ENCODE measurements at regions not wholly inside any gene's neighbourhood (a gene's known extent, or its start where the extent isn't known, plus 50 kb on each side); places are given as distances from the start of the nearest gene placed in this dataset.
"Not testable (repeated sequence)": the region's sequence is repeated elsewhere in the genome, so short reads cannot be mapped to it uniquely, and the experiment has no call there.

DNA sequence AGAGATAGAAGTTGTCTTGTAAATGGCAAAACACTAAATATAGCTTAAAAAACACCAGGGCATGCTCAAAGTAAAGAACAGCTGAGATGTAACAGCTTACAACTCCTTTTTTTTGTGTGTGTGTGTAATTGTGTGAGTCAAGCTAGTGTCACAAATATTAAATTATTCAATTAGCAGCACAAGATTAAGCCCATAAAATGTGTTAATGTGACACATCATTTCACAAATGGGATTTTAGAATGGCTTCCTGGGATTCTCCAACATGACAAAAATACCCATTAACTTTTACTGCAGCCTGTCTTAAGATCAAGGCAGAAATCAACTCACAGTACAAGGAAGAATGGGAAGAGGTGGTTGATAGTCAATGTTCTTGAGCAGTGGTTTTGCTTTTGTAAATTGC, 251.4 kb downstream of the KIF20B start:
- DNase-seq = no peak

DNA sequence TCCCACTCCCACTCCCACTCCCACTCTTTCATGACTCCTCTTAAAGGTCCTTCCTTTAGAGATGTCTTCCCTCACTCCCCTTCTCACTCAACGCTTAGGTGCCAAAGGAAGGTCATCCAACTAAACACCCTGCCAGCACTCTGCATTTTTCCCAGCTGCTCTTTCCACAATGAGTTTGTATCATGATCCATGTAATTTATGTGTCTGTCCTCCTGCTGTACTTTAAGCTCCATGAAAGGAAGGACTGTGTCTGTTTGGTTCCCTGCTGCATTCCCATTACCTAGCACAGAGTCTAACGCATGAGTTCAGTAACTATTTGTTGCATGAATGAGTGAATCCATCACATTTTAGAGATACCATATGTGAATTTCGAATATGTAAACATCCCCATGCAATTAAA, 252.7 kb downstream of the KIF20B start:
- DNase-seq = no peak

- DNase-seq = no peak
Measured at GRCh38 chr10:89954787-89955566, 253.6 kb downstream of the KIF20B start.

- no peak for DNase-seq
Measured at GRCh38 chr10:89959433-89960110, 258.2 kb downstream of the KIF20B start.

DNA sequence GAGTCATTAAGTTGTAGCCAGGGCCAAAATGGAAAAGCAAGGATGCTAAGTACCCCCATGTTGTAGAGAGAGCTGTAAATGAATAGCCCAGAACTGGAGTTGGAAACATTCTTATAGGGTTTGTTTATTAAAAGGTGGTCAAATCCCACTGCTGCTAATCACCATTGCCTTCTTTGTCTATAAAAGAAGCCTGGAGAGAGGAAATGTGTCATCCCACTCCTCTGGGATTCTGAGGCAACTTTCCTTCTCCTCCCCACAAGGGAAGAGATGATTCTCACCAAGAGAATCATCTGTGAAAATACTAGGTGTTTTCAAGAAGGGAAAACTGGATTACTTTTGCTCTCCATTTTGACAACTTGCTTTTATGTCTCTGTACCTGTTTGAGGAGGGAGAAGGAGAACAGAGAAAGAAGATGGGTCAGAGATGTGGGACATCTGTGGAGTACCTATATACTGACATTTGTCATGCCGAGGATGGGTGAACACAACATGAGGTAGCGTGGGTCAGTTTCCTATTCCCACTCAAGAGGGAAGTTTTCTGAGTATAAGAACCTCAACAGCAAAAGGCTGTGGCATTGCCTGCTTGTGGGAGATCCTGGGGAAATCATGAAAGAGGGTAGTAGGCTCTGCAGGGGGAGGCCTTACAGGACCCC, 262.2 kb downstream of the KIF20B start:
- no peak for DNase-seq

DNA sequence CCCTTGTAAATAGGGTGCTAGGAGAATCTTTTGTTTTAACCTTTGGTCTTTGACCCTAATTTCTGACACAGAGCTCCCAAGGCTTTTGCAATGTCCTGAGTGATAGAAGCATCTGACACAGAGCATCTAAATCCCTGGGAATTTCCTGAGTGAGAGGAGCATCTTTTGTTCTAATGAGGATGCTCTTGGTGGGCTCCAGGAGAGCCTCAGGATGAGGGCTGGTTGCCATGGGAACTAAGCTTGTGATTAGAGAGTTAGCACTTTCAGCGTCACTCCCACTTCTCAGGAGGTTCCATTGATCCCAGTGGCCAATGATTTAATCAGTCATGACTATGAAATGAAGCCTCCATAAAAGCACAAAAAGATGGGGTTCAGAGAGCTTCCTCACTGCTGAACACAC, 264.8 kb downstream of the KIF20B start:
- no peak for DNase-seq

- no peak for DNase-seq
Measured at GRCh38 chr10:89973326-89973725, 271.9 kb downstream of the KIF20B start.

GRCh38 chr10:89975071-89975470, 273.7 kb downstream of the KIF20B start:
- DNase-seq = no peak

GRCh38 chr10:89975771-89976170, 274.4 kb downstream of the KIF20B start:
- no peak for DNase-seq

- no peak for DNase-seq
Measured at GRCh38 chr10:89978081-89978480, 276.7 kb downstream of the KIF20B start.

DNA sequence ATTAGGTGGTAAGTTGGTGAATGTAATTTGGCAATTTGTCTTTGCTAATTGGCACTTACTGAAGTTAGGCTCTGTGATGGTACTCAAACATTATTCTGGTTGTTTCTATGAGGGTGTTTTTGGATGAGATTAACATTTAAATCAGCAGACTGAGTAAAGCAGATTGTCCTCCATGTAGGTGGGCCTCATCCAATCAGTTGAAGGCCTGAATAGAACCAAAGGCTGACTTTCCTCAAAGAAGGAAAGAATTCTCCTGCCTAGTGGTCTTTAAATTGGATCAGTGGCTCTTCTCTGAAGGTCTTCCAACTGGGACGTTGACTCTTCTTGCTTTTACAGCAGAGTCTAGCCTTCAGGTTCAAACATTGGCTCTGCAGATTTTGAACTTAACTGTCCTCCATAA, 278.3 kb downstream of the KIF20B start:
- no peak for DNase-seq

DNA sequence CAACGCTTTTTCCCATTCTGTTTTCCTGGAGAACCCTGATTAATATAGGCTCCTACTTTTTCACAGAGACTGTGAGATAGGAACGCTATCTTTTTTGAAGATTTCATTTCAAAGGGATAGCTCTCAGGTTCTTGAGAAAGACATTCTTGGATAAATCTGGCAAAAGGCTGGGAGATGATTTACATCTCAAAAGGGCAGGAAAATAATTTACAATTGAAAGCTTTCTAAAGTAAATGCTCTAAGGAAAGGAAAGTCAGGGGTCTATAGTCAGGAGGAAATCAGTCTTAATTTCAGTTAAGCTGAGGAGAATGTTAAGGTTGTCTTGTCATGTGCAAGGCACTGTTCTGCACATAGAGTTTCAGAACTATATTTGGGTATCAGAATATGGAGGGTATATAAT, 278.8 kb downstream of the KIF20B start:
- DNase-seq = no peak

DNA sequence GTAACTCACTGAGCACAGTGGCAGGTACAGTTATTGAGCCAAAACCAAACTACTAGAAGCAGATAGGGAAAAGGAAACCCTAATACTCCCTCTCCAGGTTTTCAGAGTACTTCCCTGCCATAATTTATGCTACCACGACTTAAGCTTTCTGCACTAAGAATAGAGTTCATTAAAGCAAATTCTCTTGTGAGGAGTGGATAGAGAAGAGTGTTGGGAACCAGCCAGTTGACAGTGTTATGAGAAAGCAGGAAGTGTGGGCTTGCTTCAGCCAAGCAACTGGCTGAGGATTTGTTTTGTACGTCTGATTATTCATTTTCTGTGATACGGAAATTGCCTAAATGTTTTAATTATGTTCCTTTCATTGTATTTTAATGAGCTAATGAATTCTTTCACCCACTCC, 280.5 kb downstream of the KIF20B start:
- DNase-seq = no peak

DNA sequence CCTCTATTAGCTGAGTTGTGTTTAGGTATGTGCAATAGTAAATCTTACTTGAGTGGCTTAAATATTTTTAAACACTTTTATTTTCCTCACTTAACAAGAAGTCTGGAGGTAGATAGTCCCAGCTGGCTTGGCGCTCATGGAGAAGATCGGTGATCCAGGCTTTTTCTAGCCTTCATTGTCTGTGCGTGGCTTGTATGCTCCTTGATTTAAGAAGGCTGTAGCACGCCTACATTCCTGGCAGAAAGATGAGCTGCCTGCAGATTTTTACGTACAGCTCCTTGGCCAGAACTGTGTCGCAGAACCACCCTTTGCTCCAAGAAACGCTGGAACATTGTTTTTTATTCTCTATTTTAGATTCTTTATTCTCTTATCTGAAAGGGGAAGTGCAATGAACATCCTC, 284.1 kb downstream of the KIF20B start:
- no peak for DNase-seq

DNA sequence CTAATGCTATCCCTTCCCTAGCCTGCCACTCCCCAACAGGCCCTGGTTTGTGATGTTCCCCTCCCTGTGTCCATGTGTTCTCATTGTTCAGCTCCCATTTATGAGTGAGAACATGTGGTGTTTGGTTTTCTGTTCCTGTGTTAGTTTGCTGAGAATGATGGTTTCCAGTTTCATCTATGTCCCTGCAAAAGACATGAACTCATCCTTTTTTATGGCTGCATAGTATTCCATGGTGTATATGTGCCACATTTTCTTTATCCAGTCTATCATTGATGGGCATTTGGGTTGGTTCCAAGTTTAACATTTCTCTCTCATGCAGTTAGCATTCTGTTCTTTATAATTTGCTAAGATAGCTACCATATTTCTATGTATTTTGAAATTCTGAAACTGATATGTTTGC, 287.0 kb downstream of the KIF20B start:
- DNase-seq = not testable (repeated sequence)

- no peak for DNase-seq
Measured at GRCh38 chr10:89992575-89992974, 291.2 kb downstream of the KIF20B start.

- DNase-seq = no peak
Measured at GRCh38 chr10:90007226-90007625, 305.8 kb downstream of the KIF20B start.

- not testable (repeated sequence) for DNase-seq
Measured at GRCh38 chr10:90011281-90011680, 309.9 kb downstream of the KIF20B start.

DNA sequence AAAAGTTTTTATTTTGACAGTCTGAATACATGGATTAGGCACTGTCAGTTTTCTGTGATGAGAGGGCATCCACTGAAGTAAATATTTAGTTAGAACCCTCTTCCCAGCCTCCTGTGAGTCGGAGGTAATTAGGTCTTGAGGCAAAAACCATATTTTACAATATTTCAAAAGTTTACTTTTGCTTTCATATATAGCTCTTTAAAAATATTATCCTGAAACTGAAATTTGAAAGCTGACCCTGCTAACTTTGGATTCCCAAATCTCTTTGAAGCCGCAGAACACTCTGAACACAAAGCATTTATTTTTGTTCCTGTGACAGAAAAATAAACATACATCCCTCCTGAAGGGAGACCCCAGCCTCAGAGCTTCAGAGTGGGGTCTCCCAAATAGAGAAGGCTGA, 317.4 kb downstream of the KIF20B start:
- no peak for DNase-seq

- DNase-seq = no peak
Measured at GRCh38 chr10:90020506-90020905, 319.1 kb downstream of the KIF20B start.

GRCh38 chr10:90023950-90024349, 322.6 kb downstream of the KIF20B start:
- DNase-seq = no peak

- DNase-seq = no peak
Measured at GRCh38 chr10:90028312-90028711, 326.9 kb downstream of the KIF20B start.

- no peak for DNase-seq
Measured at GRCh38 chr10:90031776-90032175, 330.4 kb downstream of the KIF20B start.

- DNase-seq = no peak
Measured at GRCh38 chr10:90032519-90032918, 331.1 kb downstream of the KIF20B start.
